Activated gamma-delta T cell treated with anti-CD3 and anti-CD28 coated beads, Interleukin-2, amount 50 U/mL, for 16 hours (primary cell): ENCODE measurements at regions not wholly inside any gene's neighbourhood (a gene's known extent, or its start where the extent isn't known, plus 50 kb on each side); places are given as distances from the start of the nearest gene placed in this dataset.

Experiments
- DNase-seq: peaks from one replicate; pipeline ENCODE4 v3.0.0-alpha.2; 2020; ENCODE audit warnings: low read depth

DNA sequence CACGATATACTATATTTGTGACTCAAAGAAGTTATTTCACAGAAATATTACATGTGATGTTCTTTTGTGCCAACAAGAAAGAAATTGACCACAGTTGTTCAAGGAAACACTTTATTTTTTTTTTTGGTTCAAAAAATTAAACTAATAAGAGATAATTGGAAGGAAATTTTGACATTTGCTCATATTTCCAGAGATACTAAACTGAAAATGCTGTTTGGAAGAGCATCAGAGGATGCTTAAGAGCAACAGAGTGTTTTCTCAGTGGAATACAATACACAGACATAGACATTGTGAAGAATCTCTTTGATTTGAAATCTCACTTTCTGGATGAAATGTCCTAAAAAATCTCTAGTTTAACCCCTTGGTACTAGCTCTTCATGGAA lies 760.4 kb upstream of the CXADR start:
- DNase-seq: no peak

DNA sequence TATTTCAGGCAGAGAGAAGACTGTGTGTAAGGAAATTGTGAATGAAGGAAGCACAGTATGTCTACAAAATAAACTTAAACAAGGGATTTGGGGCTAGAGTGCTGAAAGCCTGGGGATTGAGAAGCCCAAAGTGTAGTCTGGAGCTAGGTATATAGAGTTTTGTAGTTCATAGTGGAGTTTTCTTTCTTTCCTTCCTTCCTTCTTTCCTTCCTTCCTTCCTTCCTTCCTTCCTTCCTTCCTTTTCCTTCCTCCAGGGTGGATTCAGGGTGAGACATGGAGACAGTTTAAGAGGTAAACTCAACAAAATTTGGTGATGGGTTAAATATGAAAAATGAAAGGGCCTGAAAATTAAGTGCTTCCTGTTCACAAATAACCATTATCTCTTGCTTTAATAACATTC lies 757.8 kb upstream of the CXADR start:
- DNase-seq: no peak

DNA sequence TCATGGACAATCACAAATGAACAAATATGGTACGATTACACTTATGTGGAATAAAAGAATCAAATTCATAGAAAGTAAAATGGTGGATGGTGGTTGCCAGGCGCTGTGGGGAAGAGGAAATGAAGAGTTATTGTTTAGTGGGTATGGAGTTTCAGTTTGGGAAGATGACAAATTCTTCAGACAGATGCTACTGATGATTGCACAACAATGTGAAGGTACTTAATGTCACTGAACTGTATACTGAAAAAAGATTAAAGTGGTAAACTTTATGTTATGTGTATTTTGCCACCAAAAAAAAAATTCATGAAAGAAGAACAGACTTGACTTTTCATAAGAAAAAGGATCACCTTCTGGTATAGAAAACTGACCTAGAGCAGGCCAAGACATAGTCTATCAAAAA lies 745.6 kb upstream of the CXADR start:
- DNase-seq: no peak

DNA sequence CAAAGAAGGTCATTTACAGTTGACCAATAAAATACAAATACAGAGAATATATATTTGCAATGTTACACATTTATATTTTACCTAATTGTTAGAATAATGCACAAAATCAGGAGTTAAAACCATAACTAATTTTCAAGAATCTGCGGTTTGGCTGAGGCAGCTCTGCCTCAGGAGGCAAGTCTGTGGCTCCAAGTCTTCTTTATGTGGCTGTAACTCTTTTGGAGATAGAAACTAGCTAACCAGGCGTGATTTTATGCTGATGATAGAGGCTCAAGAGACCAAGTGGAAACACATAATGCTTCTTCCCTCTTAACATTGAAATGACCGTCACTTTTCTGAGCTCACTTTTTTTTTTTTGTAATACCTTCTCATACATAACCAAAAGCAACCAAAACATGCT lies 744.7 kb upstream of the CXADR start:
- DNase-seq: no peak

DNA sequence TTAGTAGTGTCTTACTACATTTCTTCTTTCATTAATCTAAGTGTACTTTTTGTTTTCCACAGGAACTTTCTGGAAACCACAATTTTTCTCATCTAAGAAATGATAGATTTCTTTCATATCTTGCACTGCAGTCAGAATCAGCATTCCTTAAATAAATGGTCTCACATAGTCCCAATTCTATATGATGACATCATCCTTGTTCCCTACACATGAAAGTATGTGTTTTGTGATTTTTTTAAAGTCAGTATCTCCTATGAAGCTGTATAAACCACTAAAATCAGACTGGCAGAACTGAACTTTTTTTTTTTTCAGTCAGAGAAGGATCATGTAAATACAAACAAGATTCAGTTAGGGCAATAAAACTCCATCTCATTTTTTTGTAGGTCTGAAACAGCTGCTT lies 742.6 kb upstream of the CXADR start:
- no peak for DNase-seq

DNA sequence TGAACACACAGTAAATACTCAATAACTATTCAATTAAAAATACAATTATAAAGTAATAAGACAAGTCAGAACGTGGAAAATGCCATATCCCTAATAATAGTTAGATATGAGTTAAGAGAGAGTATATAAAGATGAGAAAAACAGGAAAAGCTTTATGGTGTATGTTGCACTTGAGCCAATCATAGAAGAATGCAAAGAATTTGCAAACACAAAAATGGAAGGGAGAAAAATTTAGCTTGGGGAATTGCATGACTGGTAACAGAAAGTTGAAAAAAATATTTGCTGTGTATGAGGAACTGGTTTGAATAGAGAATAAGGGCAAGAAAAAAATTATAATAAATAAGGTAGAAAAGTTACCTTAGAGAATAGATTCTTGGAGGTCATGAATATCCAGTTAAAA lies 739.6 kb upstream of the CXADR start:
- DNase-seq: no peak

DNA sequence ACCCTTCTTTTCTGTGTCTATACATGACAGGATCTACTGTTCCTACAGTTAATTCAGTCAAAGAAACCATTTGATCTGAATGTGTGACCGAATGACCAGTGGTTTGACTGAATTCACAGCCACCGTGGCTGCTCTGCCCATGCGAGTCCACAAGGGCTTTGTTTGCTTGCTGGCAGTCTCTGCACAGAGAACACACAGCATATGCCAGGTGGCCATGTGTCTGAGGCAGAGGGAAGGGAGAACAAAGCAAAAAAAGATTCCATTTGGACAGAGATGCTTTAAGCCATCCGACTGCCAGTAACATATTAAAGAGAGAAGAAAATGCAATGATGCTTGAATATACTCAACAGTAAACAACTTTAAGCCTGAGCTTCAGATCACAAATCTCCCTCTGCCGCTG lies 737.8 kb upstream of the CXADR start:
- DNase-seq: no peak

DNA sequence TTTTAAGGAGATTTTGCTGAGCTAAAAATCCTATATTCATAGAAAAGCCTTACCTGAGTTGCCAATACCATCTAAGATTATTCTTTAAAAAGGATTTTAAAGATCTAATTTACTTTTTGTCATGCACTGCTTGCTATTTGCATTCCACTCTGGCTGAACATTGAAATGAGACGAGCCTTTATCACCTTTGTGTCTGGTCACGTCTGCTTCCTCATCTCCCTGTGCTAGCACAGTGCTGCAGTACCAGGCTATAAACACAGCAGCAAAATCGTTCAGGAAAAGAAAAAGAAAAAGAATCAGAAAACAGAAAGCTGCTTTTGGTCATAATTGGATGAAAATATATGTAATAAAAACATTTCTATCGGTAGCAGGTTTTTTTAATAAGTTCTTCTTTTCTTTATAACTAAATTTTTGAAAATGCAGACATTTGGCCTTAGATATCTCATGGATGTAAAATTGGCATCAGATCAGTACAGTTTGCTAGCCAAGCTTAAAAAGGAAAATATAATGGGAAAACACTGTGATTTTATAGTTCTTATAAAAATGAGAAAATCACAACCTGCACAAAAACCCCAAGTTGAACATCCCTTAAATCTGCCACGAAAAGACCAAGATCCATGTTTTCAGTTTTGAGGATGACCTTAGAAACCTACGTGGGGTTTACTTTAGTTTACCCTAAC lies 735.7 kb upstream of the CXADR start:
- DNase-seq: no peak

DNA sequence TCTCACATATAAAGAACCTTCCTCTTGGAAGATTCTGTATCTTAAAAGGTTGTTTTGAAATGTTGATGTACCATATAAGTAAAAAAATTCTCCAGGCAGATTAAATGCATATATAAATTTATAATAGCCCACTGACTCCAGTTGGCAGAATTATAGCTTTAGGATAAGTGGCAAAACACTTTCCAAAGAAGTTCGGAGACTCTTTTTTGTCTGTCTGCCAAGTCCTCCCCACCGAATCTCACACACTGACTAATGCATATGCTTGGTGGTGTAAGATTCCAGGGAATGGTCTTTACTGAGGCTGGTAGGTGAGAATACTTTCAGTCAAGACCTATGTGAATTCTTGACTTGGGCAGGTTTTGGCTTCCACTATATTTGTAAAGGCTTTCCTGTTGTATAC lies 724.3 kb upstream of the CXADR start:
- no peak for DNase-seq

DNA sequence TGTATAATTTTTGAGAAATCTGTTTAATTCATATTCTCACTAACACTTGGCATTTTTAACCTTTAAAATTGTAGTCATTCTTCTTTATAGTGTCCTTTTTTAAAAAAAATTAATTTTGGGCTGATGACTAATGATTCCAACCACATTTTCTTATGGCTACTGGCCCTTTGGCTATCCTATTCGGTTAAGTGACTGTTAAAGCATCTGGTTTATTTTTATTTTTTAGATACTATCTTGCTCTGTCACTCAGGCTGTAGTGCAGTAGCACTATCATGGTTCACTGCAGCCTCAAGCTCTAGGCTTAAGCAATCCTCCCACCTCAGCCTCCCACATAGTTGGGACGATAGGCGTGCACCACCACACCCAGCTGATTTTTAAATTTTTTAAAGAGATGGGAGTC lies 723.2 kb upstream of the CXADR start:
- DNase-seq: no peak

DNA sequence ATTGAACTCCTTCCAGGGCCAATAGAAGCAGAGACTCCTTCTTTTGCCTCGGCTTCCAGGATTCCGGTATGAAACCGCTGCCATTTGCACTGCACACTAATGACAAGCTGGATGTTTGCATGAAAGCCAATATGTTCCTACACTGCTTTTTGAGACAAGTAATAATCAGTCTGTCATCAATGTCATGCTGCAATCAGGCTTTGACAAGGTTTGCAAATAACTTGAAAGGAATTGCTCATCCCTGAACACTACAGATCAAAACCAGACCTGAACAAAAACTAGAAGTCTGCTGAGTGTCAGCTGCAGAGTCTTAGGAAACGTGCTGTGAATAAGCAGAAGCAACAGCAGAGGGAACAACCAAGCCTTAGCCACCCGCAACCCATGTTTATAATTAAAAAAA lies 720.7 kb upstream of the CXADR start:
- no peak for DNase-seq

DNA sequence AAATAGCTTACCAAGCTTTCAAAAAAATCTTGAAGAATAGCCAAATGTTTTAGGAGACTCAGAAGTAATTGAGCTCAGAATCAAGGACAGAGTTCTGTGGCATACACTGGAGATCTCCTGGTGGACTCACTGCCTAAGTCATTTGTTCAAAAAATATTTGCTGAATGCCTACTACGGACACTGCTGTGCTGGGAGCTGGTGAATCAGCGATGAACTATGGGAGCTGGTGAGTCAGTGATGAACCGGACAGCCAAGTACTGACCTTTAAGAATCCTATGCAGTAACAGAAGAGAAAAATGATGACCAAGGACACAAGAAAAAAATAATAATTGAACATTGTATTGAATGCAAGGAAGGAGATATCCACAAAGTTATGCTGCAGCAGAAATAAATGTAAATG lies 717.9 kb upstream of the CXADR start:
- no peak for DNase-seq

DNA sequence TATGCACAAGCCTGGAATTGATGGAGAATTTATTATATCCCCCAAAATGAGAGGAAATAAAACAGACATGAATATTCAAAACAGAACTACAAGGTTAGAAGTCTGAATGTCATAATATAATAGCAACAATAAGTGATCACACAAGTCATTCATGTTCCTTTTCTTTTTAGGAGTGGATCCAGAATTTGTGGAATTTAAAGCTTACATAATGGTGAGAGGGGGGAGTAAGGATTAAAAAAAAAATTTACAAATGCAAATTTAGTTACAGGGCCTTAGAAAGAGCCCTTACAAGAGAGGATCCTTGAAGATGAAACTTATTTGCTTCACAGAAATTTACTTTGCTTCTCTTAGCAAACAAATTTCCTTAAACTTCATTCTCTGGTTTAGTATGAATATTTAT lies 716.1 kb upstream of the CXADR start:
- no peak for DNase-seq

DNA sequence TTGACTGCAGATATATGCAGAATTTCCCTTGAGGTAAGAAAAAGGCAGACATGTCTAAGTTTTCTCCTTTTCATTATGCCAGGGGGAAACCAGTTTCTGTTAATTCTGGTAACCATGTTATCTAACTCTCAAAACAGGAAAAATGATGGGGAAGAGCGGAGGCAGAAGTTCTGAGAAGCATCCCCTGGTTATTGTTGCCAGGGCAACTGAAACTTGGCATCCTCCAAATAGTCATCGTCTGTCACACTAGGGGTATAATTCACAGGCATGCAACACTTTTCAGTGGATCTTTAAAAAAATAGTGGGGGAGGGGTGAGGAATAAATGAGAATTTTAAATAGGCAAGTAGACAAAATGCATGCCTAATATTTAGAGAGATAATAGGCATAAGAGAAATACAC lies 715.3 kb upstream of the CXADR start:
- no peak for DNase-seq

DNA sequence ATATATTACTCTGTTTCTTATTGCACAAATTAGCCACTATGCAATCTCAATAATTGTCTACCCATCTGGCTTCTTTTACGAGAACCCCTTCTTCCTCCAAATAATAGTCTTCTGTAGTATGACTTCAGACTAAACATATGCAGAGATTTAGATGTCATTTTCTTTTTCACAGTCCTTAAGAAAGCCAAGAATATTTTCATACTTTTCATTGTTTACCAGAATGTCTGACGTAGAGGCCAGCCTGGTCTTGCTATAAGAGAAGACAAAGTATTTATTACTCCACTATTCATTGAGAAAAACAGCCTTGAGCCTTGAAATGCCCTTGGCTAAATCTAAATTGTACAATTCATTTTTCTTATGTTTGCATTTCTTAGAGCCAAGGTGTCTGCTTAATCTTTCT lies 714.9 kb upstream of the CXADR start:
- DNase-seq: no peak

DNA sequence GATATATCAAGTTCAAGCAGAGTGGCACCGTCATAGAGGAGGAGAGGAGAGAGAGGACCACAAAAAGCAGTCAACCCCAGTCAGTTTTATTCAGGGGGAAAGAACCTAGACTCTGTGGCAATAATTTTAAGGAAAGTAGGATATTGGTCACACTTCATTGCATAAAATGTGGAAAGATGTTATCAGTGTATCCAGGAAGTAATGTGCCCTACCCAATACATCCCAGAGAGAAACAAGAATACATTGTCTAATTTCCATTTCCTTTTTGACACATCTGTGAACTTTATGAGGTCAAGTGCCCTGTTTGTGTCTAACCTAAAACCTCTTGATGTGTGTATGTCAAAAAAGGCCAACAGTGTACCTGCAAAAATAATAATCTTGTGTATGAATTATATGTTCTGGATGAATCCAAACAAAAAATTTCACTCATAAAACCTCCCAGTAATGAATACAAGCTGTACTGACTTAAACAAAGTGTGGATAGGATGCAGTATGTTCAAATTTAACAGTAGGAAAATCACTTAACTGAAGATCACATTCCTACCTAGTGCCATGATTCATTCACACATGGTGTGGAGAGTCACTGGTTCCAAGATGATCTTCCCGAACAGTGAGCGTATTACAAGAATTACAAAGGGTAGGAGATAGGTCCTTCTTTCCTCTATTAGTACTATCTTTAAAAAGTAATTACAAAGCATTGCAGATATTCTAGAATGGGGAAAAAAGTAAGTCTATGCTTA lies 712.1 kb upstream of the CXADR start:
- DNase-seq: no peak

DNA sequence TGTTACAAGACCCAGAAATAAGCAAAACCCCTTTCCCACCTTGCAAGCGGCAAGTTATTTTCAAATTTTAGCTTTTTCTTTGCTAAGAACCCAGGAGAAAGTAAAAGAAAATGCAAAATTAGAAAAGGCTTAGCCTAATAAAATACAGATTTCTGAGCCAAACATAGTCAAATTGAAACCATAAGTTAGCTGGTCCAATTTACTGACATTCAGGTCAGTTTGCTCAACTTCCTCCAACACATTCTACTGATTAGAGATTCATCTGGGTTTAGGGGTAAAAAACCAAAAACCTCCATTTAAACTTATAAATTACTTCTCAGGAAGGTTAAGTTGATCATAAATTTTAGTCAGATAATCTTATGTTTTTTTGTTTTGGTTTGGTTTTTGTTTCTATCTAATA lies 701.8 kb upstream of the CXADR start:
- DNase-seq: no peak

DNA sequence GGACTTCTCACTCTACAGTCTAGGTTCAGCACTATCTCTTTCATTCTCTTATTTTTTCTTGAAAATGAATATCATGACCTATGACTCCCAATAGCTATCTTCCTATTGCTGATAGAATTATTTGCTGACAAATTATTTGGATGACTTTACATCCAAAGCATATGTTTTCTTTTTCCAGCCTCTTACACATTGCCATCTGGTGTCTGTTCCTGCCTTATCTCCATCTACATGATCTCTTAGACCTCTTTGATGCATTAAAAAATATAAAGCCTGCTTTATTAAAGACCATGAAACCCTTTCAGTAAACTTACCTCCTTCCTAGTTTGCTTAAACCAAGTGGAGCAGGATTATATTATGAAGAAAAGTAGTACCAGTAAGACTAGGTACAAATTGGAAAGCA lies 700.9 kb upstream of the CXADR start:
- no peak for DNase-seq

DNA sequence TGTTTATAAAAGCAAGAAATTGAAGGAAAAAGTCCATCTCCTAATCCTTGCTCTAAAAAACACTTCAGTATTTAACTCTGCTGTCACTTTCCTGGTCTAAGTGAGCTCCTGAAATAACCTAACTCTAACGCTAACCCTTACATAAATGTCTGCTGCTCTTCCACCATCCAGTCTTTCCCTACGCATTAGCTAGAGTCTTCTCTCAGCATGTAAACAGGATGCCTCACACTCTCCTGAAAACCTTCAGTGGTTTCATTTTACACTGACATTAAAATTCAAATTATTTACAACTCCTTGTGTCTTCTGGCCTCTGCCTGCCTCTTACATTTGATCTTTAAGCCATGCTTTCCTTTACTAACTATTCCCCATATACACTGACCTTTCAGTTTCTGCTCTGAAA lies 697.6 kb upstream of the CXADR start:
- no peak for DNase-seq

DNA sequence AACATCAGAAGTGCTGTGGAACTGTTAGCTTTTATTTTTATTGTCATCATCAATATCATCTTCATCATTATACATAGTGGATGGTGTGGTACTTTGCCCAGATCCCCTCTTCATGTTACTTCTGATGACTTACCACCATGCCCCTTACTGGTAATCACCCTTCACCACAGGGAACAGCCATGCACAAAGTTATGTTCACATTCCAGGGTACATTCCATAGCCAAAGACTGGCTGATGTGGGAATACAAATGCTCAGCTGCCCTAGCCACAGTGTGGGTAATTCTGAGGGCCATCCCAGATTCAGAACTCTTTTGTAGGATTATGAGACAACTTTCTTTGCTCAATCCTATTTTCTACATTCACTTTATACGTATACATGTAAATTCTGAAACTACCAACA lies 691.3 kb upstream of the CXADR start:
- no peak for DNase-seq

DNA sequence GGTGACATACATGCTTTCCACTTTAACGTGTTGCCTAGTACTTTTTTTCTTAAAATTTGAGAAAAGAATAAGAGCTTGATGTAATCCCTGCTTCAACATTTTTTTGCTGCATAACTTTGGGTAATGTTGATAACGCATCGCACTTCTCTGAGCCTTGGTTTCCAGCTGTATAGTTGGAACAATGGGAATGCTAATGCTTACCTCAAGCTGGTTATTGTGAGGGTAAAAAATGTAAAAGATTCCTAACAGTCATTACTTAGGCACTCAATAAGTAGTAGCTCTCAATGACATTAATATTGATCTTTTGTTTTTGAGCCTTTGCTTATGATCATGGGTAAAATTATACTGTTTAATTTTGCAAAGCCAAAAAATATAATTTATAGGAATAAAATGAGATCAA lies 683.3 kb upstream of the CXADR start:
- DNase-seq: no peak

DNA sequence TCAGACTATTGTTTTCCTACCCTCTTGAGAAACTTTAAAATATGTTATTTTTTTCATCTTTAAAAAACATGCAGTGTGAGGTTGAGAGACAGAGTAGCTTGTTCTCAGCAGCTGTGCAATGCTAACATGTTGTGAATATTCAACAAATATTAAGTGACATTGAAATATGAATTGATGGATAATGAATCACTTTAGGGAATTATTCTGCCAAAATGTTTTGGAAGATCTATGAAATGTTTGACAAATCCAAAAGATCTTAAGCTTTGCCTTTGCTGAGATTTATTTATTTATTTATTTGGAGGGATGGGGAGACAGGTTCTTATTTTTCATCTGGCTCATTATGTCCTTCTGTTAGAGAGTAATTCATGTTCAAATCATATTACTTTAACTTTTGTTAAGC lies 680.1 kb upstream of the CXADR start:
- no peak for DNase-seq

DNA sequence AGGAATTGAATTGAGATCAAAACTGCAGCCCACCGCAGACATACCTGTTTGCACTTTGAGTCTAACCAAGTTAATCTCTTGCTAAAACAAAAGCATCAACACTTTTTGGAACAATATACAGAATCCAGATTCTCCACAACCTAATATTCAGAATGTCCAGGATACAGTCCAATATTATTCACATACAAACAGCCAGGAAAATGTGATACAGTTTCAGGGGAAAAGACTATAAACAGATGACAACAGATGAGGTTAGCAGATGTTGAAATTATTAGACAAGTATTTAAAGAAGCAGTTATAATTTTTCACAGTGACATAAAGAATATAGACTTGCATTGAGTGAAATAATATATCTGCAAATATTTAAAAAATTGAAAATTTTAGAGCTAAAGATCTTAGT lies 678.1 kb upstream of the CXADR start:
- DNase-seq: no peak

DNA sequence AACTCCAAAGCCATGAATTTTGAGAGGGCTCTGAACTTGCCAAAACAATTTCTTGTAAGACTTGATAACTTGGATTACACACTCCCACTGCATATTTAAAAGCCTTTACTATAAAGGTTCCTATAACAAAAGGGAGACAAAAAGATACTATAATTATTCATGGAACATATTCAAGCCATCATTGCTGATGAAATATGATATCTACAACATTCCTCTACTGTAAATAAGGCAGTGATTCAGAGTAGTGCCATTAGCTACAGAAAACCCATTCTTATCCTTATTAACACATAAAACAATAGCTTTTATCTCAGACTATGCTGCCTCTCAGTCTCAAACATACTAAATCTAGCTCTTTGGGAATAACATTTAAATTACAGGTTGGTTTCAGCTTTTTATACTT lies 675.5 kb upstream of the CXADR start:
- DNase-seq: no peak
